ENCODE measurements at regions not wholly inside any gene's neighbourhood (a gene's known extent, or its start where the extent isn't known, plus 50 kb on each side); places are given as distances from the start of the nearest gene placed in this dataset.

GRCh38 chr5:167870055-167870454 is 421.4 kb upstream of the WWC1 start:
- H3K4me1 ChIP-seq, result no peaks in the 10 kb centered on the region
- no peaks in the 10 kb centered on the region for H3K27me3 ChIP-seq
- no peaks in the 10 kb centered on the region for H3K9me3 ChIP-seq
- H3K36me3 ChIP-seq, result no peaks in the 10 kb centered on the region
- H3K4me3 ChIP-seq, result no peak overlapping the region
- no peak overlapping the region for H3K27ac ChIP-seq
- no peak for TF ChIP-seq CTCF (IDR thresholded peaks at IDR 0.05)
- DNase-seq, result no peak
- intact Hi-C loops (cut with DNase I; ENCODE audit: low total_unique reads), result no loop called here

- Histone ChIP-seq H3K4me1 (no peaks in the 10 kb centered on the region), H3K27me3 (no peaks in the 10 kb centered on the region), H3K9me3 (no peaks in the 10 kb centered on the region), H3K4me3 (no peak overlapping the region), H3K36me3 (no peaks in the 10 kb centered on the region), H3K27ac (no peak overlapping the region)
- TF ChIP-seq CTCF (IDR thresholded peaks at IDR 0.05), result no peak
- no peak for DNase-seq
- intact Hi-C loops (cut with DNase I; ENCODE audit: low total_unique reads), result no loop called here
Measured at GRCh38 chr5:167871091-167871490, 420.4 kb upstream of the WWC1 start.

GRCh38 chr5:167872791-167873190 is 418.7 kb upstream of the WWC1 start:
- DNase-seq, result no peak
- Histone ChIP-seq H3K27me3 (no peaks in the 10 kb centered on the region), H3K9me3 (no peaks in the 10 kb centered on the region), H3K27ac (no peak overlapping the region), H3K4me3 (no peak overlapping the region), H3K4me1 (no peaks in the 10 kb centered on the region), H3K36me3 (no peaks in the 10 kb centered on the region)
- no peak for TF ChIP-seq CTCF (IDR thresholded peaks at IDR 0.05)
- intact Hi-C loops (cut with DNase I; ENCODE audit: low total_unique reads), result no loop called here

- Histone ChIP-seq H3K9me3 (no peaks in the 10 kb centered on the region), H3K27ac (no peak overlapping the region), H3K4me1 (no peaks in the 10 kb centered on the region), H3K4me3 (no peak overlapping the region), H3K27me3 (no peaks in the 10 kb centered on the region), H3K36me3 (no peaks in the 10 kb centered on the region)
- no peak for TF ChIP-seq CTCF (IDR thresholded peaks at IDR 0.05)
- DNase-seq, result no peak
- intact Hi-C loops (cut with DNase I; ENCODE audit: low total_unique reads), result no loop called here
Measured at GRCh38 chr5:167877114-167877722, 414.2 kb upstream of the WWC1 start.

GRCh38 chr5:167877924-167878323 is 413.5 kb upstream of the WWC1 start:
- Histone ChIP-seq H3K27ac (no peak overlapping the region), H3K36me3 (no peaks in the 10 kb centered on the region), H3K4me1 (no peaks in the 10 kb centered on the region), H3K4me3 (no peak overlapping the region), H3K27me3 (no peaks in the 10 kb centered on the region), H3K9me3 (no peaks in the 10 kb centered on the region)
- DNase-seq, result no peak
- TF ChIP-seq CTCF (IDR thresholded peaks at IDR 0.05), result no peak
- intact Hi-C loops (cut with DNase I; ENCODE audit: low total_unique reads), result no loop called here

- Histone ChIP-seq H3K9me3 (no peaks in the 10 kb centered on the region), H3K27me3 (no peaks in the 10 kb centered on the region), H3K4me3 (no peak overlapping the region), H3K27ac (no peak overlapping the region), H3K36me3 (no peaks in the 10 kb centered on the region), H3K4me1 (no peaks in the 10 kb centered on the region)
- no peak for DNase-seq
- intact Hi-C loops (cut with DNase I; ENCODE audit: low total_unique reads), result no loop called here
- no peak for TF ChIP-seq CTCF (IDR thresholded peaks at IDR 0.05)
Measured at GRCh38 chr5:167880420-167880819, 411.0 kb upstream of the WWC1 start.

Data from tibial artery (tissue), 4 donors.